Brain pericyte (primary cell): ENCODE measurements at regions not wholly inside any gene's neighbourhood (a gene's known extent, or its start where the extent isn't known, plus 50 kb on each side); places are given as distances from the start of the nearest gene placed in this dataset.
"Not testable (repeated sequence)": the region's sequence is repeated elsewhere in the genome, so short reads cannot be mapped to it uniquely, and the experiment has no call there.

Experiments used
- DNase-seq: peaks from one replicate; pipeline ENCODE4 v3.0.0-alpha.2; 2012; ENCODE audit warnings: low read depth, low spot score

DNA sequence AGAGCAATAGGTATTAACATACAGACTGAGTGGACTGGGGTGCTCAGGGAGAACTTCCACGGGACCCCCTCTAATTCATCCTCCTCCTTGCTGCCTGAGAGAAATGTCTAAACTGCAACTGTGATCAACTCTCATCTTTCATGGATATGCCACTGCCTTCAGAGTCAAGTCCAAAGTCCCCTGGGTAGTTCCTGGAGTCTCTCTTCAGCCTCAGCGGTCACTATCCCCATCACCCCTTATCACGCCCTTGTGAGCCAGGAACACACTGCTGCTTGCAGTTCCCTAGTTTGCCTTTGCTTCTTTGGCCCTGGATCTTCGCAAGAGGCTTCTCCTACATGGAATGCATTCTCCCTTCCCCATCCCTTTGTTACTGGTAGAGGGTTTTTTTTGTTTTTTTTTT, 58.7 kb upstream of the AUTS2 start:
- no peak for DNase-seq

DNA sequence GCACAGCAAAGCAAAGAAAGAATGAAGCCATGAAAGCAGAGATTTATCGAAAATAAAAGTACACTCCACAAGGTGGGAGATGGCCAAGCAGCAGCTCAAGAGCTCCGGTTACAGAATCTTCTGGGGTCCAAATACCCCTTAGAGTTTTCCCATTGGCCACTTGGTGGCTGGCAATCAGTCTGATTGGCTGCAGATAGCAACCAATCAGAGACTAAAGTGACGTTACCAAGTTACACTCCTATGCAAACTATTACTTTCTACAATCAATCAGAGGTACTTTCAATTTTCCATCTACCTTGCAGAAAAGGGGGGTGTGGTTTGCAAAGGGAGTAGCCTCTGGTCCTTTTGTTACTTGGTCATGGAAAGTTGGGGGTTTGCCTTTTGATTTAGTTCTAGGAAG, 58.0 kb upstream of the AUTS2 start:
- no peak for DNase-seq

DNA sequence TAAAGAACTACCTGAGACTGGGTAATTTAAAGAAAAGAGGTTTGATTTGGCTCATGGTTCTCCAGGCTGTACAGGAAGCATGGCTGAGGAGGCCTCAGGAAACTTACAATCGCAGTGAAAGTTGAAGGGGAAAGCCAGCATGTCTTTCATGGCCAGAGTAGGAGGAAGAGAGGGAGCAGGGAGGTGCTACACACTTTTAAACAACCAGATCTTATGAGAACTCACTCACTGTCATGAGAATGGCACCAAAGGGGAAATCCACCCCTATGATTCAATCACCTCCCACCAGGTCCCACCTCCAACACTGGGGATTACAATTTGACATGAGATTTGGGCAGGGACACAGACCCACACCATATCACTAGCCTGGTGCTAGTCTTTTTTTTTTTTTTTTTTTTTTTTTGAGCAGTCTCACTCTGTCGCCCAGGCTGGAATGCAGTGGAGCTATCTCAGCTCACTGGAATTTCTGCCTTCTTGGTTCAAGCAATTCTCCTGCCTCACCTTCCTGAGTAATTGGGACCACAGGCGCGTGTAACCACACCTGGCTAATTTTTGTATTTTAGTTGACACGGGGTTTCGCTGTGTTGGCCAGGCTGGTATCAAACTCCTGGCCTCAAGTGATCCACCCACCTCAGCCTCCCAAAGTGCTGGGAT, 56.4 kb upstream of the AUTS2 start:
- not testable (repeated sequence) for DNase-seq

DNA sequence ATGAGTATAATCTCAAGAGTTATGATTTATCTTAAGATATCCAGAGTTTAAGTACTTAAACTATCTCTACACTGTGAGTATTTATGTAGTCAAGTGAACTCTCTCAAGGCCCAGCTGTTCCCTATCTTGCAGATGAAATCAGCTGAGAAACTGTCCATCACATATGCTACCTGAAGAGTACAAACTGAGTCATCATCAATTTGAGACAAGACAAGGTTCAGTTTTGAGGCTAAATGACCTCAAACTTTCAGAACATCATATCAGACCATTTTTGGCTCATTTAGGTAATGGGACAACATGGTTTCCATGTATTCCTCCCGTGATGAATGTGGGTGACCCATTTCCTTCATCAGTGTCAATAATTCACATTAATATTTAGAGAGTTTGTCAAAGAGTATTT, 53.1 kb upstream of the AUTS2 start:
- no peak for DNase-seq
